ENCODE measurements at regions not wholly inside any gene's neighbourhood (a gene's known extent, or its start where the extent isn't known, plus 50 kb on each side); places are given as distances from the start of the nearest gene placed in this dataset.
"Not testable (repeated sequence)": the region's sequence is repeated elsewhere in the genome, so short reads cannot be mapped to it uniquely, and the experiment has no call there.

DNA sequence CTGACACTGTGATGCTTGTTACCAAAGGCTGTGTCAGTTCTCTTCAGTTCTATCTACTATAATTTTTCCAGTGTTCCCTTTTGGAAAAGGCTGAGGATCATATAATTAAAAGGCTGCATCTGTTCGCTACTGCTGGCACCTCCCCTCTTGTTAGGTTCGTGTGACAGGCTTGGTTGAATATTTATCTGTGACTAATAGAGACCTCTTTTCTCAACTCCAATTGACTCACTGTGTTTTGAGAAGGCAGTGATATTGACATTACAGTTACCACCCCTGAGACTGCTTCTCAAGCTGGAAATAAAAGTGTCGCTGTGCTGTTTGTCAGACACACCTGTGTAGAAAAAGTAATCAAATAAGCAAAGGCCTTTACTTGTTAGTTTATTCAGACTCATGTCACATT, 205.5 kb upstream of the KCNH7 start:
- H3K27ac ChIP-seq = no peak overlapping the region
- H3K36me3 ChIP-seq = no peaks in the 10 kb centered on the region
- H3K9me3 ChIP-seq (ENCODE audit: low read depth) = no peaks in the 10 kb centered on the region
- peaks cover 19% of the 10 kb centered on the region for H3K4me1 ChIP-seq (ENCODE audit: low read depth)
- no peaks in the 10 kb centered on the region for H3K27me3 ChIP-seq
- H3K4me3 ChIP-seq = no peak overlapping the region
- DNase-seq (ENCODE audit: low read depth in 1 of 2, low spot score in 1 of 2) = no peak
- TF ChIP-seq, protein P1, sequence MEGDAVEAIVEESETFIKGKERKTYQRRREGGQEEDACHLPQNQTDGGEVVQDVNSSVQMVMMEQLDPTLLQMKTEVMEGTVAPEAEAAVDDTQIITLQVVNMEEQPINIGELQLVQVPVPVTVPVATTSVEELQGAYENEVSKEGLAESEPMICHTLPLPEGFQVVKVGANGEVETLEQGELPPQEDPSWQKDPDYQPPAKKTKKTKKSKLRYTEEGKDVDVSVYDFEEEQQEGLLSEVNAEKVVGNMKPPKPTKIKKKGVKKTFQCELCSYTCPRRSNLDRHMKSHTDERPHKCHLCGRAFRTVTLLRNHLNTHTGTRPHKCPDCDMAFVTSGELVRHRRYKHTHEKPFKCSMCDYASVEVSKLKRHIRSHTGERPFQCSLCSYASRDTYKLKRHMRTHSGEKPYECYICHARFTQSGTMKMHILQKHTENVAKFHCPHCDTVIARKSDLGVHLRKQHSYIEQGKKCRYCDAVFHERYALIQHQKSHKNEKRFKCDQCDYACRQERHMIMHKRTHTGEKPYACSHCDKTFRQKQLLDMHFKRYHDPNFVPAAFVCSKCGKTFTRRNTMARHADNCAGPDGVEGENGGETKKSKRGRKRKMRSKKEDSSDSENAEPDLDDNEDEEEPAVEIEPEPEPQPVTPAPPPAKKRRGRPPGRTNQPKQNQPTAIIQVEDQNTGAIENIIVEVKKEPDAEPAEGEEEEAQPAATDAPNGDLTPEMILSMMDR (IDR thresholded peaks at IDR 0.05; ENCODE audit: low read depth, low read length) = no peak

DNA sequence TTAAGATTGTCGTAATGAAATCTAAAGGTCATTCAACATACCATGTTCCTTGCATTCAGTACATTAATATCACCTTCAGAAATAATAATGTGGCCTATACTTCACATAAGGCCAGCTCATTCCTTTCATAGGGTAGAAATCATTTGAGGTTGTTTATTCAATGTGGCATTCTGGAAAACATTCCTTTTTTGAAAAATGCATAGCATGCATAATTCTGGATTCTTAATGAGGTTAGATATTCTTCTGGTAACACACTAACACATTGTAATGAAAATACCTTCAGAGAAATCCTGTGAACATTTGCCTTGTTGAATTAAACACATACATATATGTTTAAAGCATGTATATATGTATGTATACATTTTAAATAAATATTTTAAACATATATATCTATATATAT, 204.6 kb upstream of the KCNH7 start:
- peaks cover 19% of the 10 kb centered on the region for H3K4me1 ChIP-seq (ENCODE audit: low read depth)
- H3K9me3 ChIP-seq (ENCODE audit: low read depth) = no peaks in the 10 kb centered on the region
- no peak for DNase-seq (ENCODE audit: low read depth in 1 of 2, low spot score in 1 of 2)
- no peaks in the 10 kb centered on the region for H3K27me3 ChIP-seq
- TF ChIP-seq, protein P1 (IDR thresholded peaks at IDR 0.05; ENCODE audit: low read depth, low read length) = no peak
- no peaks in the 10 kb centered on the region for H3K36me3 ChIP-seq
- H3K27ac ChIP-seq = no peak overlapping the region
- no peak overlapping the region for H3K4me3 ChIP-seq

DNA sequence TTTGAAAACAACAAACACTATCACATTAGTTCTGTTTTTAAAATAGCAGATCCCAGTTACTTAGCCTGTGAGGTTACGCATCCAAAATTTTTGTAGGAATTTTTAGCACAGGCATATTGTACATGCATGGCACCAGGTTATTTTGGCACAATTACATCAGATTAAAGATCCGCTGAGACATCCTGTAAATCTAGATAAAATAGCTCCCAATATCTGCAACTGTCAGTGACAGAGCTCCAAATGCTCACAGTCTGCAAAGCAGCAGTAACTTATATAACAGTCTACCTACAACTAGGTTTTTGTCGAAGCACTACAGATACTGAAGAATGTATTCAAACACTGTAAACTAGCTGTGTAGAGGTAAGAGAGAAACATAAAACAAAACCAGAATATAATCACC, 200.7 kb upstream of the KCNH7 start:
- Histone ChIP-seq H3K4me1 (ENCODE audit: low read depth) (peaks cover 19% of the 10 kb centered on the region), H3K4me3 (no peak overlapping the region)

DNA sequence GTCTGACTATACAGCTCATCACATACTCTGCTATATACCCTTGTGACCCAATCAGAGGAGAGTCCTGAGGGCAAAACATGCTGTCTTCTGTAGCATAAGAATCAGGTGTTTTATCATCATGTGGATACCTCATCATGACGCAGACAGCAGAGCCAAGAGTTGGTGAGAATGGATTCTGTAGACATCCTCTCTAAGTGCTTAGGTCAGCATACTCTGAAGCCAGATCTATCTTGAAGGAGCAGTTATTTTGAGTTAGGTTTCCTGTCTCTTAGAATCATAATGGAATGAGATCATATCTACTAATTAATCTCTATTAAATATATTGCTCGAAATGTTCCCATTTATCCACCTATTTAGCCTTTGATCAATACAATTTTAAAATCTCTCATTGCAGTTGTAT, 190.2 kb upstream of the KCNH7 start:
- TF ChIP-seq, protein P1 (IDR thresholded peaks at IDR 0.05; ENCODE audit: low read depth, low read length) = no peak
- no peak for DNase-seq (ENCODE audit: low read depth in 1 of 2, low spot score in 1 of 2)
- Histone ChIP-seq H3K4me1 (ENCODE audit: low read depth) (no peaks in the 10 kb centered on the region), H3K4me3 (no peak overlapping the region), H3K27me3 (no peaks in the 10 kb centered on the region), H3K27ac (no peak overlapping the region), H3K9me3 (ENCODE audit: low read depth) (no peaks in the 10 kb centered on the region), H3K36me3 (no peaks in the 10 kb centered on the region)

More for the DNA sequence above, 200.7 kb upstream of the KCNH7 start:
- Histone ChIP-seq H3K27me3 (no peaks in the 10 kb centered on the region), H3K9me3 (ENCODE audit: low read depth) (no peaks in the 10 kb centered on the region), H3K27ac (no peak overlapping the region), H3K36me3 (no peaks in the 10 kb centered on the region)
- TF ChIP-seq, protein P1 (IDR thresholded peaks at IDR 0.05; ENCODE audit: low read depth, low read length) = no peak
- DNase-seq (ENCODE audit: low read depth in 1 of 2, low spot score in 1 of 2) = no peak

DNA sequence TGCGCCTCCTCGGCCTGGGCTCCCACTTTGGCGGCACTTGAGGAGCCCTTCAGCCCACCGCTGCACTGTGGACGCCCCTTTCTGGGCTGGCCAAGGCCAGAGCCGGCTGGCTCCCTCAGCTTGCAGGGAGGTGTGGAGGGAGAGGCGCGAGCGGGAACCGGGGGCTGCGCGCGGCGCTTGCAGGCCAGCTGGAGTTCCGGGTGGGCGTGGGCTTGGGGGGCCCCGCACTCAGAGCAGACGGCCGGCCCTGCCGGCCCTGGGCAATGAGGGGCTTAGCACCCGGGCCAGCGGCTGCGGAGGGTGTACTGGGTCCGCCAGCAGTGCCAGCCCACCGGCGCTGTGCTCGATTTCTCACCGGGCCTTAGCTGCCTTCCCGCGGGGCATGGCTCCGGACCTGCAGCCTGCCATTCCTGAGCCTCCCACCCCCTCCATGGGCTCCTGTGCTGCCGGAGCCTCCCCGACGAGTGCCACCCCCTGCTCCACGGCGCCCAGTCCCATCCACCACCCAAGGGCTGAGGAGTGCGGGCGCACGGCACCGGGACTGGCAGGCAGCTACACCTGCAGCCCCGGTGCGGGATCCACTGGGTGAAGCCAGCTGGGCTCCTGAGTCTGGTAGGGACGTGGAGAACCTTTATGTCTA, 187.7 kb upstream of the KCNH7 start:
- not testable (repeated sequence) for H3K4me3 ChIP-seq; H3K27ac ChIP-seq; H3K36me3 ChIP-seq; H3K4me1 ChIP-seq (ENCODE audit: low read depth); H3K27me3 ChIP-seq; H3K9me3 ChIP-seq (ENCODE audit: low read depth); DNase-seq (ENCODE audit: low read depth in 1 of 2, low spot score in 1 of 2)

DNA sequence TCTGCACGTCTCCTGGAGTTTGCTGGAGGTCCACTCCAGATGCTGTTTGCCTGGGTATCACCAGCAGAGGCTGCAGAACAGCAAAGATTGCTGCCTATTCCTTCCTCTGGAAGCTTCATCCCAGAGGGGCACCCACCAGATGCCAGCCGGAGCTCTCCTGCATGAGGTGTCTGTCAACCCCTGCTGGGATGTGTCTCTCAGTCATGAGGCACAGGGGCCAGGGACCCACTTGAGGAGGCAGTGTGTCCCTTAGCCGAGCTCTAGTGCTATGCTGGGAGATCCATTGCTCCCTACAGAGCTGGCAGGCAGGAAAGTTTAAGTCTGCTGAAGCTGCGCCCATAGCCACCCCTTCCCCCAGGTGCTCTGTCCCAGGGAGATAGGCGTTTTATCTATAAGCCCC, 178.3 kb upstream of the KCNH7 start:
- H3K4me3 ChIP-seq; DNase-seq (ENCODE audit: low read depth in 1 of 2, low spot score in 1 of 2); H3K27me3 ChIP-seq; H3K27ac ChIP-seq; H3K9me3 ChIP-seq (ENCODE audit: low read depth); H3K36me3 ChIP-seq: not testable (repeated sequence)
- H3K4me1 ChIP-seq (ENCODE audit: low read depth) = peaks cover 11% of the 10 kb centered on the region

DNA sequence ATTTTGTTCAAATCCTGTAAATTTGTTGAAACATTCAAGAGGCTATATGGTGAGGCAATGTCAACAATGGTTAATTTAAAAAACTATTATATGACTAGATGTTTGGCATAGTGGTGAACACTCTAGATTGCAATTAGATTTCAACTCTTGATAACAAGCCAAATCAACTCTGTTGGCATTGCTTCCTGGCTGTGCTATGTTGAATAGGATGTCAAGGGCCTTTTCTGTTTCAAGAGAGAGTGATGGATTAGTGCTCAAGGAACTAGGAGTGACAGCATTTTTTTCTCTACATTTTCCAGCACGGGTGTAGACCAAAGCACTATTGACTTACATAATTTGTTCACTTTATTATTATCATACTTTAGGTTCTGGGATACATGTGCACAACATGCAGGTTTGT, 172.4 kb upstream of the KCNH7 start:
- Histone ChIP-seq H3K9me3 (ENCODE audit: low read depth) (no peaks in the 10 kb centered on the region), H3K4me3 (no peak overlapping the region), H3K4me1 (ENCODE audit: low read depth) (no peaks in the 10 kb centered on the region), H3K27ac (no peak overlapping the region), H3K36me3 (no peaks in the 10 kb centered on the region), H3K27me3 (no peaks in the 10 kb centered on the region)
- no peak for DNase-seq (ENCODE audit: low read depth in 1 of 2, low spot score in 1 of 2)
- TF ChIP-seq, protein P1 (IDR thresholded peaks at IDR 0.05; ENCODE audit: low read depth, low read length) = no peak

Measured in cardiac muscle cell (in vitro differentiated cells and primary cell).